ENCODE measurements at regions not wholly inside any gene's neighbourhood (a gene's known extent, or its start where the extent isn't known, plus 50 kb on each side); places are given as distances from the start of the nearest gene placed in this dataset.

GRCh38 chr21:38668541-38668940, 137.2 kb upstream of the ETS2 start:
- H3K9ac ChIP-seq (ENCODE audit: low read length) = no peak overlapping the region
- H3F3A ChIP-seq (ENCODE audit: low read length, unreplicated experiment) = no peaks in the 10 kb centered on the region
- peaks cover 59% of the 10 kb centered on the region for H3K27me3 ChIP-seq (ENCODE audit: low read length)
- no peaks in the 10 kb centered on the region for H3K9me2 ChIP-seq (replicated peaks; ENCODE audit: low read length)
- H3K27ac ChIP-seq (ENCODE audit: low read length) = no peak overlapping the region
- no peaks in the 10 kb centered on the region for H3K79me2 ChIP-seq (ENCODE audit: low read length)
- no peak overlapping the region for H3K4me2 ChIP-seq (ENCODE audit: low read length)
- no TSS peak for BruUV-seq (replicated peaks)
- no peak overlapping the region for H3K4me3 ChIP-seq (ENCODE audit: low read length)
- ATAC-seq = no peak
- TF ChIP-seq EZH2 (IDR thresholded peaks at IDR 0.05; ENCODE audit: low read length, unreplicated experiment) (no peak), EZH2phosphoT487 (IDR thresholded peaks at IDR 0.05; ENCODE audit: borderline replicate concordance, low read length) (no peak)
- TF ChIP-seq, protein P1, sequence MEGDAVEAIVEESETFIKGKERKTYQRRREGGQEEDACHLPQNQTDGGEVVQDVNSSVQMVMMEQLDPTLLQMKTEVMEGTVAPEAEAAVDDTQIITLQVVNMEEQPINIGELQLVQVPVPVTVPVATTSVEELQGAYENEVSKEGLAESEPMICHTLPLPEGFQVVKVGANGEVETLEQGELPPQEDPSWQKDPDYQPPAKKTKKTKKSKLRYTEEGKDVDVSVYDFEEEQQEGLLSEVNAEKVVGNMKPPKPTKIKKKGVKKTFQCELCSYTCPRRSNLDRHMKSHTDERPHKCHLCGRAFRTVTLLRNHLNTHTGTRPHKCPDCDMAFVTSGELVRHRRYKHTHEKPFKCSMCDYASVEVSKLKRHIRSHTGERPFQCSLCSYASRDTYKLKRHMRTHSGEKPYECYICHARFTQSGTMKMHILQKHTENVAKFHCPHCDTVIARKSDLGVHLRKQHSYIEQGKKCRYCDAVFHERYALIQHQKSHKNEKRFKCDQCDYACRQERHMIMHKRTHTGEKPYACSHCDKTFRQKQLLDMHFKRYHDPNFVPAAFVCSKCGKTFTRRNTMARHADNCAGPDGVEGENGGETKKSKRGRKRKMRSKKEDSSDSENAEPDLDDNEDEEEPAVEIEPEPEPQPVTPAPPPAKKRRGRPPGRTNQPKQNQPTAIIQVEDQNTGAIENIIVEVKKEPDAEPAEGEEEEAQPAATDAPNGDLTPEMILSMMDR (conservative IDR thresholded peaks at IDR 0.05; ENCODE audit: low read depth, low read length) = no peak
- H4K20me1 ChIP-seq (ENCODE audit: low read length) = no peaks in the 10 kb centered on the region
- POLR2A ChIA-PET (ENCODE audit: unreplicated experiment) = no interaction called here
- H3K4me1 ChIP-seq (ENCODE audit: insufficient read depth, low read length) = no peaks in the 10 kb centered on the region
- H3K36me3 ChIP-seq (ENCODE audit: low read depth, low read length) = no peaks in the 10 kb centered on the region
- H2AFZ ChIP-seq (ENCODE audit: low read length) = no peak overlapping the region
- DNase-seq = no peak
- CTCF ChIA-PET = interaction anchor here (0.6 to 2.0 kb wide), 5 partner anchors 44 to 485 kb away, joined by 3 to 7 read pairs (median 4); no protein-coding TSS in a partner anchor
- intact Hi-C loops (cut with micrococcal nuclease) = loop anchor here (2.0 kb wide), 1 partner anchor 458 kb away; no protein-coding TSS in a partner anchor
- no peaks in the 10 kb centered on the region for H3K9me3 ChIP-seq (ENCODE audit: low read length)

DNA sequence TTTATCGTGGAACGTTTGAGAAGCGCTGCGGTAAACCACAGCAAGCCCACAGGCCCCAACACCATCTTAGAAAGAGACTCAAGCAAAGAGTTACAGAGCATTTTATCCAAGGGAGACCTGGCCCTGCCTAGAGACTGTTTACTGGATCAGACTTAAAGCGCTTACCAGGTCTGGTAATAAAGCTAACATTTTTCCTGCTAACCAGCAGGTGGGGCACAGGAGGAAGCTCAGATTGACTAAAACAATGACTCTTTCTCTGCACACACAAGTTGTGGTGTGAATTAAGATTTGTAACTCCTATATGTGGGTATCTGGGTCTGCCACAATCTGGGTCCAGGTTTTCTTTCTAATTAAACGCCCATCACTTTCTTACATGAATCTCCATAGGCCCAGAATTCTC, 136.5 kb upstream of the ETS2 start:
- H3F3A ChIP-seq (ENCODE audit: low read length, unreplicated experiment) = no peaks in the 10 kb centered on the region
- ChIA-PET CTCF (interaction anchor here (0.6 to 2.0 kb wide), 6 partner anchors 43 to 485 kb away, joined by 3 to 7 read pairs (median 4); no protein-coding TSS in a partner anchor), POLR2A (ENCODE audit: unreplicated experiment) (no interaction called here)

DNA sequence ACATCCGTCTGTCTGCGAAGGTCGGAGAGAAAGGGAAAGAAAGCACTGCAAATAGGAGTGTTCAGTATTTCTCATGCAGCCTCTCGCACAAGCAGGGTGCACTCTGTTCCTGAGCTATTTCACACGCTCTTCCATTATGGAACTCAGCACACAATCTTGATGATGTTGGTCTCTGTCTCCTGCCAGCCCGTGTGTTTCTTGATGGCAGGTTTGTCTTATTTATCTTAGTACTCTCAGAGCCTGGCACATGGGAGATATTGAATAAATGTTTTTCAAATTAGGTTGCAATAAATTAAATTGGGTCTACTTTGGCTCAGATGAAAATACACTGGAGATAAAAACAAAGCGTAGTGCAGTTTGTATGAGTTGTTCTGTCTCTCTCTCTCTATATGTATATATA, 134.9 kb upstream of the ETS2 start:
- Histone ChIP-seq H3K9ac (ENCODE audit: low read length) (no peak overlapping the region), H3K4me1 (ENCODE audit: insufficient read depth, low read length) (no peaks in the 10 kb centered on the region), H3K9me2 (replicated peaks; ENCODE audit: low read length) (no peaks in the 10 kb centered on the region), H3F3A (ENCODE audit: low read length, unreplicated experiment) (no peaks in the 10 kb centered on the region), H3K27ac (ENCODE audit: low read length) (no peak overlapping the region), H4K20me1 (ENCODE audit: low read length) (no peaks in the 10 kb centered on the region), H3K4me2 (ENCODE audit: low read length) (no peak overlapping the region), H3K79me2 (ENCODE audit: low read length) (no peaks in the 10 kb centered on the region), H3K27me3 (ENCODE audit: low read length) (peaks cover 62% of the 10 kb centered on the region), H3K4me3 (ENCODE audit: low read length) (no peak overlapping the region), H3K36me3 (ENCODE audit: low read depth, low read length) (no peaks in the 10 kb centered on the region), H3K9me3 (ENCODE audit: low read length) (no peaks in the 10 kb centered on the region), H2AFZ (ENCODE audit: low read length) (no peak overlapping the region)
- ATAC-seq = no peak
- intact Hi-C loops (cut with micrococcal nuclease) = no loop called here
- no peak for DNase-seq
- TF ChIP-seq EZH2 (IDR thresholded peaks at IDR 0.05; ENCODE audit: low read length, unreplicated experiment) = no peak
- no peak for TF ChIP-seq EZH2phosphoT487 (IDR thresholded peaks at IDR 0.05; ENCODE audit: borderline replicate concordance, low read length)
- TF ChIP-seq, protein P1 (conservative IDR thresholded peaks at IDR 0.05; ENCODE audit: low read depth, low read length) = no peak
- BruUV-seq (replicated peaks) = no TSS peak
- ChIA-PET CTCF (interaction anchor here (2.0 kb wide), 1 partner anchor 455 kb away, joined by 6 read pairs; no protein-coding TSS in a partner anchor), POLR2A (ENCODE audit: unreplicated experiment) (no interaction called here)

More for the DNA sequence above, 136.5 kb upstream of the ETS2 start:
- Histone ChIP-seq H3K4me1 (ENCODE audit: insufficient read depth, low read length) (no peaks in the 10 kb centered on the region), H3K4me3 (ENCODE audit: low read length) (no peak overlapping the region), H3K4me2 (ENCODE audit: low read length) (no peak overlapping the region), H3K9me2 (replicated peaks; ENCODE audit: low read length) (no peaks in the 10 kb centered on the region), H3K36me3 (ENCODE audit: low read depth, low read length) (no peaks in the 10 kb centered on the region), H3K9ac (ENCODE audit: low read length) (no peak overlapping the region), H3K27me3 (ENCODE audit: low read length) (peaks cover 57% of the 10 kb centered on the region), H2AFZ (ENCODE audit: low read length) (no peak overlapping the region), H3K27ac (ENCODE audit: low read length) (no peak overlapping the region), H3K79me2 (ENCODE audit: low read length) (no peaks in the 10 kb centered on the region), H3K9me3 (ENCODE audit: low read length) (no peaks in the 10 kb centered on the region), H4K20me1 (ENCODE audit: low read length) (no peaks in the 10 kb centered on the region)
- intact Hi-C loops (cut with micrococcal nuclease) = loop anchor here (1.0 to 2.0 kb wide), 3 partner anchors 43 to 469 kb away; no protein-coding TSS in a partner anchor
- no TSS peak for BruUV-seq (replicated peaks)
- DNase-seq = peak; percentile 56
- ATAC-seq = peak; percentile 84
- TF ChIP-seq EZH2phosphoT487 (IDR thresholded peaks at IDR 0.05; ENCODE audit: borderline replicate concordance, low read length) = no peak
- TF ChIP-seq, protein P1 (conservative IDR thresholded peaks at IDR 0.05; ENCODE audit: low read depth, low read length) = peak; percentile 75
- TF ChIP-seq EZH2 (IDR thresholded peaks at IDR 0.05; ENCODE audit: low read length, unreplicated experiment) = no peak
